ENCODE measurements at regions not wholly inside any gene's neighbourhood (a gene's known extent, or its start where the extent isn't known, plus 50 kb on each side); places are given as distances from the start of the nearest gene placed in this dataset.

GRCh38 chr16:54878301-54878700, 52.4 kb upstream of the IRX5 start:
- TF ChIP-seq CTCF (IDR thresholded peaks at IDR 0.05) (no peak), POLR2A (IDR thresholded peaks at IDR 0.05) (no peak)
